ENCODE measurements at regions not wholly inside any gene's neighbourhood (a gene's known extent, or its start where the extent isn't known, plus 50 kb on each side); places are given as distances from the start of the nearest gene placed in this dataset.

DNA sequence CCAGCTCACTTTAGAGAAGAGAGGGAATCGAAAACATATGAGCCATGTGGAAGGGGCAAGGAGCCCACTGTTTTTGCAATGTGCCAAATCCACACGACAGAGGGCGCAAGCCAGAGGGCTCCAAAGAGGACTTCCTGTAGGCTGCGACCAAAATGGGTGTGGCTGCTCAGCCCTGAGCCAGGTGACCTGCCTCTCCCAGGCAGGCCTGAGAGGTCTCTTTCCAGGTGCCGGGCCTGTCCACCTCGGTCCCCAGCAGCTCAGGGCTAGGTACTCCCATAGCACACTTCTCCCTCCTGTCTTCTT, 153.8 kb downstream of the TTC32 start:
- TF ChIP-seq, protein P1, sequence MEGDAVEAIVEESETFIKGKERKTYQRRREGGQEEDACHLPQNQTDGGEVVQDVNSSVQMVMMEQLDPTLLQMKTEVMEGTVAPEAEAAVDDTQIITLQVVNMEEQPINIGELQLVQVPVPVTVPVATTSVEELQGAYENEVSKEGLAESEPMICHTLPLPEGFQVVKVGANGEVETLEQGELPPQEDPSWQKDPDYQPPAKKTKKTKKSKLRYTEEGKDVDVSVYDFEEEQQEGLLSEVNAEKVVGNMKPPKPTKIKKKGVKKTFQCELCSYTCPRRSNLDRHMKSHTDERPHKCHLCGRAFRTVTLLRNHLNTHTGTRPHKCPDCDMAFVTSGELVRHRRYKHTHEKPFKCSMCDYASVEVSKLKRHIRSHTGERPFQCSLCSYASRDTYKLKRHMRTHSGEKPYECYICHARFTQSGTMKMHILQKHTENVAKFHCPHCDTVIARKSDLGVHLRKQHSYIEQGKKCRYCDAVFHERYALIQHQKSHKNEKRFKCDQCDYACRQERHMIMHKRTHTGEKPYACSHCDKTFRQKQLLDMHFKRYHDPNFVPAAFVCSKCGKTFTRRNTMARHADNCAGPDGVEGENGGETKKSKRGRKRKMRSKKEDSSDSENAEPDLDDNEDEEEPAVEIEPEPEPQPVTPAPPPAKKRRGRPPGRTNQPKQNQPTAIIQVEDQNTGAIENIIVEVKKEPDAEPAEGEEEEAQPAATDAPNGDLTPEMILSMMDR (IDR thresholded peaks at IDR 0.05) = no peak
- no peak for TF ChIP-seq POLR2A (IDR thresholded peaks at IDR 0.05)

Measured in esophagus squamous epithelium (tissue), 4 donors.